Common myeloid progenitor, CD34-positive (primary cell): ENCODE measurements at regions not wholly inside any gene's neighbourhood (a gene's known extent, or its start where the extent isn't known, plus 50 kb on each side); places are given as distances from the start of the nearest gene placed in this dataset.

ENCODE experiments used
- CTCF ChIA-PET: fragments of 350-600 bp; sonication (Branson Sonifier 250); formaldehyde crosslinking; loops from one replicate; lab custom pipeline; 2021; ENCODE audit warnings: antibody characterized with exemption; lab: Charles Lee
- POLR2A ChIA-PET: fragments of 350-600 bp; sonication (Branson Sonifier 250); formaldehyde crosslinking; loops from one replicate; lab custom pipeline; 2021; ENCODE audit warnings: antibody characterized with exemption; lab: Charles Lee
- DNase-seq, 3 donors: peaks; one replicate each; pipeline versions ENCODE4 v3.0.0 to v3.0.0-alpha.2; 2013
- H3K27ac ChIP-seq, 2 experiments: 1 replicate in 1 of 2; 2 replicates in 1 of 2; pipeline ENCODE4 v1.7.0; 2013; ENCODE audit warnings: inconsistent platforms in 2 of 2, low read length in 2 of 2, mild to moderate bottlenecking in 2 of 2, low read depth in 1 of 2, moderate library complexity in 1 of 2; ENCODE audit not compliant: severe bottlenecking in 2 of 2, insufficient read depth in 1 of 2, poor library complexity in 1 of 2
- H3K27me3 ChIP-seq, 5 experiments: replicated peaks in 2 of 5; 1 replicate in 3 of 5; 2 replicates in 2 of 5; pipeline versions ENCODE4 v1.6.1 to v1.7.0; 2013; ENCODE audit warnings: low read length in 4 of 5, mild to moderate bottlenecking in 2 of 5, moderate library complexity in 2 of 5, inconsistent platforms in 1 of 5; ENCODE audit not compliant: insufficient read depth in 5 of 5, control insufficient read depth in 4 of 5
- H3K36me3 ChIP-seq, 4 experiments: 1 replicate in 2 of 4; 2 replicates in 2 of 4; pipeline versions ENCODE4 v1.6.1 to v1.7.0; 2013; ENCODE audit warnings: low read length in 3 of 4, control low read depth in 1 of 4, mild to moderate bottlenecking in 1 of 4; ENCODE audit not compliant: control insufficient read depth in 4 of 4, insufficient read depth in 4 of 4
- H3K4me1 ChIP-seq, 4 experiments: 1 replicate in 3 of 4; 2 replicates in 1 of 4; pipeline versions ENCODE4 v1.6.1 to v1.7.1; 2013; ENCODE audit warnings: low read length in 3 of 4, mild to moderate bottlenecking in 3 of 4, control low read depth in 1 of 4, inconsistent platforms in 1 of 4, moderate library complexity in 1 of 4; ENCODE audit not compliant: control insufficient read depth in 4 of 4, insufficient read depth in 4 of 4; ENCODE audit errors: control extremely low read depth in 1 of 4
- H3K4me3 ChIP-seq, 7 experiments: 1 replicate in 4 of 7; 2 replicates in 3 of 7; pipeline versions ENCODE4 v1.5.1 to v1.7.0; 2013; ENCODE audit warnings: mild to moderate bottlenecking in 7 of 7, low read length in 6 of 7, moderate library complexity in 6 of 7, inconsistent platforms in 2 of 7, low read depth in 2 of 7, control low read depth in 1 of 7; ENCODE audit not compliant: insufficient read depth in 4 of 7, control insufficient read depth in 1 of 7; ENCODE audit errors: extremely low read depth in 1 of 7
- H3K9me3 ChIP-seq, 5 experiments: 1 replicate in 4 of 5; 2 replicates in 1 of 5; pipeline versions ENCODE4 v1.6.1 to v1.7.1; 2013; ENCODE audit warnings: low read length in 4 of 5, mild to moderate bottlenecking in 2 of 5, inconsistent platforms in 1 of 5, low read depth in 1 of 5, moderate library complexity in 1 of 5; ENCODE audit not compliant: control insufficient read depth in 4 of 5, insufficient read depth in 2 of 5; ENCODE audit errors: control extremely low read depth in 1 of 5
- WGBS: methylation state at CpG from one replicate; pipeline ENCODE4 v1.1.5; 2013; ENCODE audit not compliant: insufficient coverage; 5-methylcytosine and 5-hydroxymethylcytosine counted together

- H3K27me3 ChIP-seq = peaks cover 0 to 2% (median 0%) of the 10 kb centered on the region in 5 experiments
- H3K4me3 ChIP-seq = no peak overlapping the region
- no peak overlapping the region for H3K27ac ChIP-seq
- ChIA-PET CTCF (no interaction called here), POLR2A (no interaction called here)
- no peaks in the 10 kb centered on the region for H3K9me3 ChIP-seq
- H3K36me3 ChIP-seq = no peaks in the 10 kb centered on the region
- no peak for DNase-seq
- no peaks in the 10 kb centered on the region for H3K4me1 ChIP-seq
- WGBS = no CpG with 5 or more reads among the region's 2 CpGs
These were observed 348.7 kb upstream of the SEMA6A start for GRCh38 chr5:116923344-116923743.

- H3K36me3 ChIP-seq = no peaks in the 10 kb centered on the region
- ChIA-PET CTCF (no interaction called here), POLR2A (no interaction called here)
- H3K27me3 ChIP-seq = peaks cover 0 to 2% (median 0%) of the 10 kb centered on the region in 5 experiments
- no peak for DNase-seq
- H3K4me3 ChIP-seq = no peak overlapping the region
- no peaks in the 10 kb centered on the region for H3K4me1 ChIP-seq
- no peaks in the 10 kb centered on the region for H3K9me3 ChIP-seq
- H3K27ac ChIP-seq = no peak overlapping the region
These were observed 347.9 kb upstream of the SEMA6A start for GRCh38 chr5:116922532-116922931.

GRCh38 chr5:116914869-116915504, 340.4 kb upstream of the SEMA6A start:
- WGBS = no CpG with 5 or more reads among the region's 2 CpGs
- Histone ChIP-seq H3K4me3 (no peak overlapping the region), H3K27me3 (no peaks in the 10 kb centered on the region), H3K36me3 (no peaks in the 10 kb centered on the region), H3K9me3 (no peaks in the 10 kb centered on the region), H3K4me1 (no peaks in the 10 kb centered on the region), H3K27ac (no peak overlapping the region)
- ChIA-PET POLR2A (no interaction called here), CTCF (no interaction called here)
- no peak for DNase-seq

- ChIA-PET CTCF (no interaction called here), POLR2A (no interaction called here)
These were observed 337.6 kb upstream of the SEMA6A start for GRCh38 chr5:116912221-116912620.

GRCh38 chr5:116911074-116911473, 336.5 kb upstream of the SEMA6A start:
- H3K27ac ChIP-seq = no peak overlapping the region
- ChIA-PET CTCF (no interaction called here), POLR2A (no interaction called here)
- DNase-seq = no peak
- H3K36me3 ChIP-seq = no peaks in the 10 kb centered on the region
- H3K27me3 ChIP-seq = no peaks in the 10 kb centered on the region
- no peak overlapping the region for H3K4me3 ChIP-seq
- WGBS = no CpG with 5 or more reads among the region's 1 CpG
- H3K4me1 ChIP-seq = no peaks in the 10 kb centered on the region
- no peaks in the 10 kb centered on the region for H3K9me3 ChIP-seq

More at GRCh38 chr5:116912221-116912620, 337.6 kb upstream of the SEMA6A start:
- WGBS = no CpG with 5 or more reads among the region's 1 CpG
- Histone ChIP-seq H3K4me3 (no peak overlapping the region), H3K27me3 (no peaks in the 10 kb centered on the region), H3K36me3 (no peaks in the 10 kb centered on the region), H3K27ac (no peak overlapping the region), H3K4me1 (no peaks in the 10 kb centered on the region), H3K9me3 (no peaks in the 10 kb centered on the region)
- no peak for DNase-seq

GRCh38 chr5:116908537-116908936, 333.9 kb upstream of the SEMA6A start:
- no CpG with 5 or more reads among the region's 1 CpG for WGBS
- no peak for DNase-seq

GRCh38 chr5:116905885-116906284, 331.3 kb upstream of the SEMA6A start:
- Histone ChIP-seq H3K4me3 (no peak overlapping the region), H3K27ac (no peak overlapping the region), H3K4me1 (no peaks in the 10 kb centered on the region), H3K27me3 (no peaks in the 10 kb centered on the region), H3K36me3 (no peaks in the 10 kb centered on the region), H3K9me3 (no peaks in the 10 kb centered on the region)
- no CpG with 5 or more reads among the region's 3 CpGs for WGBS
- DNase-seq = no peak
- ChIA-PET CTCF (no interaction called here), POLR2A (no interaction called here)

More at GRCh38 chr5:116908537-116908936, 333.9 kb upstream of the SEMA6A start:
- ChIA-PET POLR2A (no interaction called here), CTCF (no interaction called here)
- Histone ChIP-seq H3K9me3 (no peaks in the 10 kb centered on the region), H3K27me3 (no peaks in the 10 kb centered on the region), H3K27ac (no peak overlapping the region), H3K4me1 (no peaks in the 10 kb centered on the region), H3K4me3 (no peak overlapping the region), H3K36me3 (no peaks in the 10 kb centered on the region)
